H1 (cell line): ENCODE measurements at regions not wholly inside any gene's neighbourhood (a gene's known extent, or its start where the extent isn't known, plus 50 kb on each side); places are given as distances from the start of the nearest gene placed in this dataset.
A peak's percentile ranks its signal among the peaks of the same experiment; 100 is the strongest.

ENCODE experiments used
- CTCF ChIA-PET: fragments of 300-600 bp; sonication (Branson Sonifier 250); formaldehyde crosslinking; loops from one replicate; lab custom pipeline; 2021; ENCODE audit not compliant: partially characterized antibody; lab: Charles Lee
- POLR2A ChIA-PET: fragments of 300-600 bp; sonication (Branson Sonifier 250); formaldehyde crosslinking; loops from one replicate; lab custom pipeline; 2021; ENCODE audit warnings: inconsistent platforms; ENCODE audit not compliant: partially characterized antibody; lab: Charles Lee
- DNase-seq, 2 experiments: peaks; one replicate each; pipeline versions ENCODE4 v3.0.0 to v3.0.0-alpha.2; 2010 to 2022; ENCODE audit warnings: low spot score in 2 of 2, low read depth in 1 of 2, mixed read lengths in 1 of 2
- FAIRE-seq: peaks from 2 replicates; lab custom pipeline; 2011; peaks lifted over from hg19 to GRCh38; lab: Jason Lieb, UNC
- H2AFZ ChIP-seq: 2 replicates; pipeline ENCODE4 v1.8.1; 2012; ENCODE audit warnings: low read length, inconsistent platforms
- H2AK5ac ChIP-seq: 2 replicates; pipeline ENCODE4 v1.6.1; 2013; ENCODE audit warnings: low read depth, low read length
- H2BK120ac ChIP-seq: replicated peaks from 2 replicates; pipeline ENCODE3; 2013; ENCODE audit warnings: low read depth, low read length, inconsistent platforms
- H2BK12ac ChIP-seq: 2 replicates; pipeline ENCODE4 v1.6.1; 2013; ENCODE audit warnings: low read depth, low read length
- H2BK15ac ChIP-seq: 2 replicates; pipeline ENCODE4 v1.6.1; 2013; ENCODE audit warnings: low read length
- H2BK20ac ChIP-seq: 2 replicates; pipeline ENCODE4 v1.6.1; 2013; ENCODE audit warnings: low read length
- H2BK5ac ChIP-seq: 2 replicates; pipeline ENCODE4 v1.6.1; 2013; ENCODE audit warnings: low read depth, low read length
- H3K14ac ChIP-seq: 2 replicates; pipeline ENCODE4 v1.6.1; 2013; ENCODE audit warnings: inconsistent platforms; ENCODE audit not compliant: insufficient read length
- H3K18ac ChIP-seq: 2 replicates; pipeline ENCODE4 v1.6.1; 2013; ENCODE audit warnings: low read length; ENCODE audit errors: extremely low read depth
- H3K23ac ChIP-seq: 2 replicates; pipeline ENCODE4 v1.6.1; 2013; ENCODE audit warnings: inconsistent platforms; ENCODE audit not compliant: insufficient read length
- H3K23me2 ChIP-seq: 2 replicates; pipeline ENCODE4 v1.6.1; 2013; ENCODE audit warnings: low read depth, low read length
- H3K27ac ChIP-seq: 2 replicates; pipeline ENCODE4 v1.6.1; 2011; ENCODE audit warnings: low read depth, low read length, inconsistent platforms
- H3K27me3 ChIP-seq, 4 experiments: replicated peaks in 1 of 4; 1 replicate in 1 of 4; 2 replicates in 3 of 4; pipeline versions ENCODE4 v1.6.1 to v1.8.1; 2011 to 2013; ENCODE audit warnings: low read length in 3 of 4, mild to moderate bottlenecking in 3 of 4, inconsistent platforms in 2 of 4, mixed read lengths in 2 of 4, moderate library complexity in 1 of 4; ENCODE audit not compliant: control insufficient read depth in 3 of 4, insufficient read depth in 3 of 4; ENCODE audit errors: extremely low read depth in 1 of 4
- H3K36me3 ChIP-seq, 4 experiments: 2 replicates each; pipeline versions ENCODE4 v1.6.1 to v1.8.1; 2011 to 2013; ENCODE audit warnings: mild to moderate bottlenecking in 4 of 4, low read length in 3 of 4, moderate library complexity in 2 of 4, control low read depth in 1 of 4, inconsistent platforms in 1 of 4; ENCODE audit not compliant: insufficient read depth in 4 of 4, control insufficient read depth in 2 of 4
- H3K4ac ChIP-seq: replicated peaks from 2 replicates; pipeline ENCODE3; 2013; ENCODE audit warnings: low read length, low read depth, mixed read lengths, inconsistent platforms; ENCODE audit not compliant: insufficient read length
- H3K4me1 ChIP-seq, 4 experiments: replicated peaks in 1 of 4; 1 replicate in 1 of 4; 2 replicates in 3 of 4; pipeline versions ENCODE4 v1.6.1 to v1.8.1; 2011 to 2013; ENCODE audit warnings: low read length in 3 of 4, inconsistent platforms in 2 of 4, mixed read lengths in 1 of 4; ENCODE audit not compliant: insufficient read depth in 4 of 4, control insufficient read depth in 3 of 4
- H3K4me2 ChIP-seq, 2 experiments: 2 replicates each; pipeline versions ENCODE4 v1.6.1 to v1.8.1; 2011 to 2013; ENCODE audit warnings: low read depth in 2 of 2, low read length in 2 of 2, control low read depth in 1 of 2, inconsistent platforms in 1 of 2, mild to moderate bottlenecking in 1 of 2; ENCODE audit not compliant: insufficient read depth in 1 of 2
- H3K4me3 ChIP-seq, 4 experiments: fragments of 200-600, 300-600 bp in 1 of 4; sonication (generic), shearing (Covaris generic), sonication (Bioruptor Twin) in 1 of 4; 2 replicates each; pipeline versions ENCODE4 v1.5.1 to v1.8.1; 2011 to 2016; ENCODE audit warnings: low read length in 4 of 4, low read depth in 3 of 4, control low read depth in 2 of 4, inconsistent platforms in 2 of 4, mild to moderate bottlenecking in 2 of 4, mixed read lengths in 1 of 4, moderate library complexity in 1 of 4; ENCODE audit not compliant: insufficient read depth in 2 of 4; ENCODE audit errors: extremely low read depth in 1 of 4
- H3K56ac ChIP-seq: replicated peaks from 2 replicates; pipeline ENCODE3; 2013; ENCODE audit warnings: low read depth, mild to moderate bottlenecking, mixed read lengths, low read length, inconsistent platforms; ENCODE audit not compliant: insufficient read length
- H3K79me1 ChIP-seq: 2 replicates; pipeline ENCODE4 v1.6.1; 2013; ENCODE audit warnings: low read depth, low read length, control low read depth
- H3K79me2 ChIP-seq, 2 experiments: 2 replicates each; pipeline versions ENCODE4 v1.6.1 to v1.8.1; 2012 to 2013; ENCODE audit warnings: low read length in 2 of 2, mild to moderate bottlenecking in 2 of 2, inconsistent platforms in 1 of 2; ENCODE audit not compliant: insufficient read depth in 2 of 2, control insufficient read depth in 1 of 2
- H3K9ac ChIP-seq, 4 experiments: replicated peaks in 1 of 4; 1 replicate in 1 of 4; 2 replicates in 3 of 4; pipeline versions ENCODE4 v1.6.1 to v1.8.1; 2011 to 2013; ENCODE audit warnings: low read depth in 3 of 4, low read length in 3 of 4, control low read depth in 2 of 4, mild to moderate bottlenecking in 2 of 4, moderate library complexity in 2 of 4, inconsistent platforms in 1 of 4; ENCODE audit errors: extremely low read depth in 1 of 4
- H3K9me3 ChIP-seq, 2 experiments: 2 replicates each; pipeline versions ENCODE4 v1.6.1 to v1.8.1; 2012 to 2013; ENCODE audit warnings: mild to moderate bottlenecking in 2 of 2, moderate library complexity in 2 of 2, control low read depth in 1 of 2, inconsistent platforms in 1 of 2, low read depth in 1 of 2, low read length in 1 of 2, mixed read lengths in 1 of 2; ENCODE audit not compliant: insufficient read depth in 2 of 2
- H4K20me1 ChIP-seq, 2 experiments: replicated peaks in 1 of 2; 2 replicates each; pipeline versions ENCODE3 to v1.8.1; 2011 to 2013; ENCODE audit warnings: inconsistent platforms in 2 of 2, low read length in 2 of 2, mild to moderate bottlenecking in 1 of 2; ENCODE audit not compliant: insufficient read depth in 2 of 2, control insufficient read depth in 1 of 2
- H4K5ac ChIP-seq: 2 replicates; pipeline ENCODE4 v1.6.1; 2013; ENCODE audit warnings: low read length, low read depth, mixed read lengths, inconsistent platforms; ENCODE audit not compliant: insufficient read length
- H4K8ac ChIP-seq: 2 replicates; pipeline ENCODE4 v1.8.0; 2013; ENCODE audit warnings: mild to moderate bottlenecking, moderate library complexity, low read length, inconsistent platforms; ENCODE audit not compliant: insufficient read depth; ENCODE audit errors: extremely low read depth
- H4K91ac ChIP-seq: replicated peaks from 2 replicates; pipeline ENCODE3; 2013; ENCODE audit warnings: low read length, mixed read lengths, inconsistent platforms; ENCODE audit not compliant: insufficient read length
- CTCF ChIP-seq, 3 experiments: IDR thresholded peaks; 1 replicate in 2 of 3; 2 replicates in 1 of 3; pipeline versions ENCODE4 v1.5.1 to v1.6.1; 2011; ENCODE audit warnings: low read length in 3 of 3, mild to moderate bottlenecking in 3 of 3, inconsistent platforms in 2 of 3, low read depth in 1 of 3, moderate library complexity in 1 of 3; ENCODE audit not compliant: insufficient read depth in 1 of 3; ENCODE audit errors: control extremely low read depth in 1 of 3
- EP300 ChIP-seq, 2 experiments: IDR thresholded peaks; 1 replicate in 1 of 2; 2 replicates in 1 of 2; pipeline ENCODE4 v1.6.1; 2011 to 2012; ENCODE audit warnings: low read depth in 2 of 2, low read length in 2 of 2, mild to moderate bottlenecking in 2 of 2, borderline replicate concordance in 1 of 2, inconsistent platforms in 1 of 2, moderate library complexity in 1 of 2
- WGBS, 2 experiments: shearing (Covaris generic) in 1 of 2; methylation state at CpG; one replicate each; pipeline versions ENCODE4 v1.1.6 to v1.1.7; 2013 to 2015; ENCODE audit warnings: low lambda C conversion rate in 2 of 2, mixed read lengths in 2 of 2, inconsistent platforms in 1 of 2, low coverage in 1 of 2, missing lambda C conversion rate in 1 of 2; ENCODE audit not compliant: insufficient replicate concordance in 2 of 2, insufficient coverage in 1 of 2, insufficient read length in 1 of 2; ENCODE audit errors: extremely low coverage in 1 of 2, missing lambda C conversion rate in 1 of 2; 5-methylcytosine and 5-hydroxymethylcytosine counted together

- Histone ChIP-seq H3K79me2 (no peaks in the 10 kb centered on the region), H3K9ac (no peak overlapping the region), H2BK5ac (no peak overlapping the region), H2BK120ac (no peak overlapping the region), H3K4me3 (no peak overlapping the region), H2BK20ac (no peak overlapping the region), H3K4me2 (no peak overlapping the region), H3K27ac (no peak overlapping the region), H3K79me1 (no peaks in the 10 kb centered on the region), H4K5ac (no peak overlapping the region), H3K36me3 (no peaks in the 10 kb centered on the region), H3K14ac (no peak overlapping the region), H3K23ac (no peak overlapping the region), H3K56ac (no peak overlapping the region), H4K20me1 (no peaks in the 10 kb centered on the region), H2BK15ac (no peak overlapping the region), H3K18ac (no peak overlapping the region), H4K8ac (no peak overlapping the region), H3K9me3 (no peaks in the 10 kb centered on the region), H2BK12ac (no peak overlapping the region), H4K91ac (no peak overlapping the region), H3K4me1 (no peaks in the 10 kb centered on the region), H3K27me3 (no peaks in the 10 kb centered on the region), H2AFZ (no peak overlapping the region), H3K23me2 (no peaks in the 10 kb centered on the region; the same call in 1 of the 2 replicates), H3K4ac (no peak overlapping the region), H2AK5ac (no peak overlapping the region)
- CTCF ChIA-PET, result interaction anchor here (0.6 kb wide), 1 partner anchor 689 kb away, joined by 3 read pairs; no protein-coding TSS in a partner anchor
- no peak for FAIRE-seq
- 90% methylated on average over 3 of the region's 3 CpGs; no CpG with 5 or more reads in 1 of the 2 experiments for WGBS, 2 experiments
- TF ChIP-seq CTCF (IDR thresholded peaks at IDR 0.05; ENCODE audit: control extremely low read depth in 1 of 3, insufficient read depth in 1 of 3, low read depth in 1 of 3, low read length in 3 of 3) (peak in 1 of 3 experiments; percentile 7; a peak in 2 of 4 replicates), EP300 (IDR thresholded peaks at IDR 0.05; ENCODE audit: borderline replicate concordance in 1 of 2, low read depth in 2 of 2, low read length in 2 of 2) (no peak)
- POLR2A ChIA-PET, result no interaction called here
- no peak for DNase-seq
These were observed 290.4 kb upstream of the RBMS1 start for GRCh38 chr2:160784034-160784433.
